HCT116 (cell line): ENCODE measurements at regions not wholly inside any gene's neighbourhood (a gene's known extent, or its start where the extent isn't known, plus 50 kb on each side); places are given as distances from the start of the nearest gene placed in this dataset.

Experiments used
- ATAC-seq: fragments of 200-7000 bp; cut with Tn5 transposase; 2 replicates; pipeline ENCODE4 v1.9.1; 2020; ENCODE audit warnings: mild to moderate bottlenecking, moderate library complexity
- BruUV-seq: library from RNA; stranded (reverse); fragments of 400-500 nt; replicated peaks from 2 replicates; lab custom pipeline; 2021; lab: Mats Ljungman, UMichigan
- CTCF ChIA-PET: fragments of 300-600 bp; sonication (Branson Sonifier 250); formaldehyde crosslinking; loops from one replicate; lab custom pipeline; 2021; ENCODE audit warnings: antibody characterized with exemption; lab: Charles Lee
- POLR2A ChIA-PET: fragments of 300-600, 350-600 bp; sonication (Branson Sonifier 250); formaldehyde crosslinking; loops from one replicate; lab custom pipeline; 2021; ENCODE audit warnings: antibody characterized with exemption; lab: Charles Lee
- RAD21 ChIA-PET, 2 experiments: fragments of 300-600 bp; sonication (Branson Sonifier 250); formaldehyde crosslinking; loops; one replicate each; lab custom pipeline; 2023; ENCODE audit warnings: low total read pairs in 2 of 2; ENCODE audit not compliant: uncharacterized antibody in 2 of 2, unreplicated experiment in 2 of 2, low non-redundant PET in 1 of 2; lab: Charles Lee
- DNase-seq: peaks from one replicate; pipeline ENCODE4 v3.0.0-alpha.2; 2010; ENCODE audit warnings: low read depth, low spot score
- H2AFZ ChIP-seq: fragments of 200-600 bp; shearing (Covaris generic), sonication (generic); 2 replicates; pipeline ENCODE4 v1.6.1; 2017; ENCODE audit warnings: low read depth, mixed run types, mixed read lengths, antibody characterized with exemption, low read length; ENCODE audit not compliant: poor library complexity, severe bottlenecking
- H3K27ac ChIP-seq: 2 replicates; pipeline ENCODE4 v1.5.1; 2012; ENCODE audit warnings: low read depth, low read length
- H3K27me3 ChIP-seq: fragments of 200-600 bp; sonication (generic); 2 replicates; pipeline ENCODE4 v1.6.1; 2016; ENCODE audit warnings: mixed run types, low read length, mixed read lengths; ENCODE audit not compliant: insufficient read depth
- H3K36me3 ChIP-seq, 2 experiments: fragments of 200-500 bp in 1 of 2; fragments of 200-600 bp in 1 of 2; sonication (Bioruptor generic) in 1 of 2; sonication (generic) in 1 of 2; 2 replicates each; pipeline versions ENCODE4 v1.5.1 to v1.6.1; 2014 to 2016; ENCODE audit warnings: low read length in 2 of 2, inconsistent platforms in 1 of 2, mixed read lengths in 1 of 2, mixed run types in 1 of 2; ENCODE audit not compliant: insufficient read depth in 2 of 2, control insufficient read depth in 1 of 2
- H3K4me1 ChIP-seq, 2 experiments: fragments of 200-600 bp in 1 of 2; sonication (generic) in 1 of 2; 2 replicates each; pipeline versions ENCODE4 v1.5.1 to v1.6.1; 2012 to 2017; ENCODE audit warnings: low read length in 2 of 2, inconsistent platforms in 1 of 2, mild to moderate bottlenecking in 1 of 2, mixed read lengths in 1 of 2, mixed run types in 1 of 2, moderate library complexity in 1 of 2; ENCODE audit not compliant: insufficient read depth in 2 of 2, control insufficient read depth in 1 of 2
- H3K4me2 ChIP-seq: fragments of 200-600 bp; sonication (generic); 2 replicates; pipeline ENCODE4 v1.6.1; 2017; ENCODE audit warnings: mixed run types, low read length, mixed read lengths
- H3K4me3 ChIP-seq, 2 experiments: fragments of 200-600 bp in 1 of 2; sonication (generic) in 1 of 2; replicated peaks in 1 of 2; 2 replicates each; pipeline ENCODE4 v1.5.1; 2011 to 2016; ENCODE audit warnings: low read length in 2 of 2, control low read depth in 1 of 2, low read depth in 1 of 2, mild to moderate bottlenecking in 1 of 2, mixed read lengths in 1 of 2, mixed run types in 1 of 2
- H3K79me2 ChIP-seq: fragments of 200-600 bp; sonication (generic); 2 replicates; pipeline ENCODE4 v1.6.1; 2017; ENCODE audit warnings: mild to moderate bottlenecking, mixed run types, low read length, moderate library complexity, mixed read lengths; ENCODE audit not compliant: insufficient read depth
- H3K9ac ChIP-seq: fragments of 200-600 bp; sonication (generic); 2 replicates; pipeline ENCODE4 v1.6.1; 2016; ENCODE audit warnings: low read length, mixed read lengths
- H3K9me2 ChIP-seq: fragments of 200-600 bp; sonication (generic), shearing (Covaris generic); 2 replicates; pipeline ENCODE4 v1.6.1; 2017; ENCODE audit warnings: mixed run types, mild to moderate bottlenecking, moderate library complexity; ENCODE audit not compliant: insufficient read depth
- H3K9me3 ChIP-seq, 2 experiments: fragments of 200-500 bp in 1 of 2; fragments of 200-600 bp in 1 of 2; sonication (Bioruptor generic) in 1 of 2; sonication (generic) in 1 of 2; 2 replicates each; pipeline ENCODE4 v1.6.1; 2014 to 2017; ENCODE audit warnings: low read length in 2 of 2, mixed read lengths in 2 of 2, inconsistent platforms in 1 of 2, low read depth in 1 of 2, mild to moderate bottlenecking in 1 of 2, mixed run types in 1 of 2, moderate library complexity in 1 of 2; ENCODE audit not compliant: control insufficient read depth in 1 of 2, insufficient read depth in 1 of 2
- H4K20me1 ChIP-seq: fragments of 200-600 bp; sonication (generic), shearing (Covaris generic); 2 replicates; pipeline ENCODE4 v1.6.1; 2017; ENCODE audit warnings: mixed run types, mild to moderate bottlenecking, moderate library complexity; ENCODE audit not compliant: insufficient read depth
- CEBPB ChIP-seq: IDR thresholded peaks from 2 replicates; pipeline ENCODE4 v1.6.1; 2012; ENCODE audit warnings: low read depth
- EZH2phosphoT487 ChIP-seq: fragments of 200-600 bp; IDR thresholded peaks from 2 replicates; pipeline ENCODE4 v1.6.1; 2018; ENCODE audit warnings: antibody characterized with exemption, borderline replicate concordance
- POLR2AphosphoS5 ChIP-seq: IDR thresholded peaks from 2 replicates; pipeline ENCODE4 v1.6.1; 2011; ENCODE audit warnings: mild to moderate bottlenecking, low read depth, low read length, moderate library complexity
- intact Hi-C: fragments of 100-400 bp; cut with micrococcal nuclease; formaldehyde crosslinking; loops from 2 replicates; pipeline ENCODE4 v1.10.0; 2022
- TF ChIP-seq, protein P1 (sequence below): IDR thresholded peaks from 2 replicates; pipeline ENCODE4 v1.6.1; 2011; ENCODE audit warnings: mild to moderate bottlenecking, low read length, moderate library complexity; ENCODE audit not compliant: insufficient replicate concordance; ENCODE audit errors: extremely low read depth

DNA sequence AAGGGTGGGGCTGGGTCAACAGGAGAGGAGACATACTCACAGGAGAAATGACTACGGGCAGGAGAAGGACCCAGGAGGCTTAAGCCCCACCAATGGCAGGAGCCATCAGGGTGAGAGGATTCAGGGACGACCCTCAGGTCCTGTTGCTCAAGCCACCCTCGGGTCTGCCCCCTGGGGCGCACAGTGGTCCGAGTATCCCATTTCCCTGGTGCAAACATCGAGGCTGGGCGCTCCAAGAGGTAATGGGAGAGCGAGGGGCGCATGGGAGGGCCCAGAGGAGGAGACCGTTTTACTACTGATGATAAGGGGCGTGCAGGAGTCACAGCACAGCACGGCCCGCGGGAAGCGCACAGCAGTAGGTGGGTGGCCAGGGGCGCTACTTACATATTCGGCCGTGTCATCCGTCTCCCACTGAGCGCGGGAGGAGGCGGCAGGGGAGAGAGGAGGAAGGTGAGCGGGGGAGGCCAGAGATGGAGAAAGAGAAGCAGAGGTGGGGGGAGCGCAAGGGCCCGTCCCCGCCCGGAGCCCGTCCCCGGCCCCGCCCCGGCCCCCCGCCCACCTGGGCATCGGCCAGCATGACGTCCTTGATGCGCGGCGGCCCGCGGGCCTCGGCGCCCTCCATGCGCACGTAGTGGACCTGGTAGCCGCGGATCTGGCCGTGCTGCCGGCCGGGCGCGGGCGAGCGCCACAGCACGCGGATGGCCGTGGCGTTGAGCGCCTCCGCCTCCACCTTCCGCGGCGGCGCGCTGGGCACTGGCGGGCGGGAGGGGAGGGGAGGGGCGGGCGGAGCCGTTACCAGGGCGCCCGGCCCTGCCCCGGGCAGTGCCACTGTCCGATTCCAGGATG lies 111.5 kb downstream of the PTPRS start:
- RAD21 ChIA-PET = interaction anchor here in 1 of 2 experiments (0.7 kb wide), 1 partner anchor 552 kb away, joined by 4 read pairs; no protein-coding TSS in a partner anchor
- Histone ChIP-seq H3K27me3 (no peaks in the 10 kb centered on the region), H4K20me1 (no peaks in the 10 kb centered on the region), H3K9me2 (no peaks in the 10 kb centered on the region), H3K9ac (peak overlapping the region; percentile 41), H2AFZ (no peak overlapping the region), H3K79me2 (no peaks in the 10 kb centered on the region), H3K4me1 (peaks cover 0 to 14% of the 10 kb centered on the region in 2 experiments; a peak in 1 of 4 replicates), H3K4me2 (peak overlapping the region; percentile 72), H3K36me3 (no peaks in the 10 kb centered on the region), H3K4me3 (peak overlapping the region; percentile 26 to 51), H3K9me3 (no peaks in the 10 kb centered on the region), H3K27ac (no peak overlapping the region)
- ATAC-seq (peak; percentile 77), DNase-seq (no peak)
- POLR2A ChIA-PET = interaction anchor here (0.7 kb wide), 1 partner anchor 9 kb away, joined by 3 read pairs; no protein-coding TSS in a partner anchor
- BruUV-seq = no TSS peak
- TF ChIP-seq POLR2AphosphoS5 = peak; percentile 35; the same call in 1 of the 2 replicates
- no peak for TF ChIP-seq EZH2phosphoT487
- intact Hi-C loops = no loop called here
- CTCF ChIA-PET = no interaction called here

DNA sequence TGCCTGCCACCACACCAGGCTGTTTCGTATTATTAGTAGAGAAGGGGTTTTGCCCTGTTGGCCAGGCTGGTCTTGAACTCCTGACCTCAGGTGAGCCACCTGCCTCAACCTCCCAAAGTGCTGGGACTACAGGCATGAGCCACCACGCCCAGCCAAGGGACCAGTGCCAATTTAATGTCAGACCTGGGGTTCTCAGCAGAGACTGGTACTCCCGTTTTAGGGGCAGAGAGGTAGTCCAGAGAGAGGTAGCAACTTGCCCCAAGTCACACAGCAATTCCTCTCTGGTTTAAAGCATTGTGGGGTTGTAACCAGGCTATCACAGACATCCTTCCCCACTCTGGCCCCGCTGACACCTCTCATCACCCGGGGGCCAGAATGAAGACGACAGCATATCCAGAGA lies 112.1 kb downstream of the PTPRS start:
- Histone ChIP-seq H3K9me3 (no peaks in the 10 kb centered on the region), H3K27me3 (no peaks in the 10 kb centered on the region), H3K27ac (no peak overlapping the region), H2AFZ (no peak overlapping the region), H3K4me1 (peaks cover 0 to 14% of the 10 kb centered on the region in 2 experiments; a peak in 1 of 4 replicates), H3K36me3 (no peaks in the 10 kb centered on the region), H3K9ac (no peak overlapping the region), H4K20me1 (no peaks in the 10 kb centered on the region), H3K4me2 (peak overlapping the region; percentile 72), H3K9me2 (no peaks in the 10 kb centered on the region), H3K4me3 (peak overlapping the region in 1 of 2 experiments; percentile 51; a peak in 1 of 4 replicates), H3K79me2 (no peaks in the 10 kb centered on the region)
- BruUV-seq = no TSS peak
- POLR2A ChIA-PET = interaction anchor here (0.7 kb wide), 1 partner anchor 8 kb away, joined by 3 read pairs; no protein-coding TSS in a partner anchor
- RAD21 ChIA-PET = interaction anchor here in 1 of 2 experiments (0.7 kb wide), 1 partner anchor 551 kb away, joined by 4 read pairs; no protein-coding TSS in a partner anchor
- TF ChIP-seq, protein P1, sequence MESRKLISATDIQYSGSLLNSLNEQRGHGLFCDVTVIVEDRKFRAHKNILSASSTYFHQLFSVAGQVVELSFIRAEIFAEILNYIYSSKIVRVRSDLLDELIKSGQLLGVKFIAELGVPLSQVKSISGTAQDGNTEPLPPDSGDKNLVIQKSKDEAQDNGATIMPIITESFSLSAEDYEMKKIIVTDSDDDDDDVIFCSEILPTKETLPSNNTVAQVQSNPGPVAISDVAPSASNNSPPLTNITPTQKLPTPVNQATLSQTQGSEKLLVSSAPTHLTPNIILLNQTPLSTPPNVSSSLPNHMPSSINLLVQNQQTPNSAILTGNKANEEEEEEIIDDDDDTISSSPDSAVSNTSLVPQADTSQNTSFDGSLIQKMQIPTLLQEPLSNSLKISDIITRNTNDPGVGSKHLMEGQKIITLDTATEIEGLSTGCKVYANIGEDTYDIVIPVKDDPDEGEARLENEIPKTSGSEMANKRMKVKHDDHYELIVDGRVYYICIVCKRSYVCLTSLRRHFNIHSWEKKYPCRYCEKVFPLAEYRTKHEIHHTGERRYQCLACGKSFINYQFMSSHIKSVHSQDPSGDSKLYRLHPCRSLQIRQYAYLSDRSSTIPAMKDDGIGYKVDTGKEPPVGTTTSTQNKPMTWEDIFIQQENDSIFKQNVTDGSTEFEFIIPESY = no peak
- no peak for TF ChIP-seq CEBPB
- CTCF ChIA-PET = no interaction called here
- ATAC-seq (no peak), DNase-seq (no peak)
- intact Hi-C loops = no loop called here
